Mesodermal cell (in vitro differentiated cells): ENCODE measurements at regions not wholly inside any gene's neighbourhood (a gene's known extent, or its start where the extent isn't known, plus 50 kb on each side); places are given as distances from the start of the nearest gene placed in this dataset.
A peak's percentile ranks its signal among the peaks of the same experiment; 100 is the strongest.

ENCODE experiments used
- H3K27ac ChIP-seq: 2 replicates; pipeline ENCODE4 v1.7.0; 2013; ENCODE audit warnings: mild to moderate bottlenecking, low read depth, low read length, moderate library complexity; ENCODE audit not compliant: severe bottlenecking
- H3K36me3 ChIP-seq: 2 replicates; pipeline ENCODE4 v1.7.1; 2013; ENCODE audit warnings: mild to moderate bottlenecking, low read length, moderate library complexity; ENCODE audit not compliant: control insufficient read depth, insufficient read depth
- H3K4me1 ChIP-seq: one replicate; pipeline ENCODE4 v1.7.1; 2013; ENCODE audit warnings: mild to moderate bottlenecking, low read length; ENCODE audit not compliant: insufficient read depth, control insufficient read depth, poor library complexity, severe bottlenecking
- H3K4me3 ChIP-seq: 2 replicates; pipeline ENCODE4 v1.7.0; 2013; ENCODE audit warnings: low read length, control low read depth, mild to moderate bottlenecking; ENCODE audit not compliant: insufficient read depth, poor library complexity, severe bottlenecking; ENCODE audit errors: extremely low read depth
- H3K9me3 ChIP-seq: 2 replicates; pipeline ENCODE4 v1.7.1; 2013; ENCODE audit warnings: mild to moderate bottlenecking, low read length, moderate library complexity; ENCODE audit not compliant: control insufficient read depth
- WGBS, 2 experiments: methylation state at CpG; one replicate each; pipeline ENCODE4 v1.1.5; 2013; ENCODE audit warnings: missing lambda C conversion rate in 2 of 2; ENCODE audit not compliant: insufficient coverage in 2 of 2; 5-methylcytosine and 5-hydroxymethylcytosine counted together

DNA sequence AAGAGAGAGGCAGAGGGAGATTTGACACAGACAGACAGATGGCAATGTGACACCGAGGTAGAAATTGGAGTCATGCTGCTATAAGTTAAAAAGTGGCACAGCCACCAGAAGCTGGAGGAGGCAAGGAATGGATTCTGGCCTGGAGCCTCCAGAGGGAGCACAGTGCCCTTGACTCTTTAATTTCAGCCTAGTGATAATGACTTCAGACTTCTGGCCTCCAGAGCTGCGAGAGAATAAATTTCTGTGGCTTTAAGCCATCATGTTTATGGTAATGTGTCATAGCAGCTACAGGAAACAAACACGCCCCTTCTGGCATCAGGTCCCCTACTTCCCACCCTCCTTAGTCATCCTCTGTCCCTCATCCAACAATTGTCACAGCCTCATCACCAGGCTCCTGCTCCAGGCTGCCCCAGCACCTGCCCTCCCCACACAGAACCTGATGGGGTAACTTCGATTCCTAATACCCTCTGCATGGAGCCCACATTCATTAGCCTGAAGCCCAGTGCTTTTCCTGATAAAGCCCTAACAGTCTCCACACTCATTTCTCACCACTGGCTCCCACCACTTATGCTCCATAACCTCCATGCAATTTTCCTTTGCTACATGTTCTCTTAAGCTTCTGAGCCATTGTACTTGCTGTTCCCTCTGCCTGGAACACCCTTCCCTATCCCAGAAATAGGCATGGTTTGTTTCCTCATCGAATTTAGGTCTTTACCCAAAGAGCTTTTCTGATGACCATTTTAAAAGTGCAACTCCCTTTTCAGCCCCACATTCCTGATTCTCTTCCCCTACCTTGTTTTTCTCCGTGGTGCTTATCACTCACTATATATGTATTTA, 69.7 kb upstream of the TOX2 start:
- Histone ChIP-seq H3K27ac (peak overlapping the region; percentile 47), H3K9me3 (no peaks in the 10 kb centered on the region), H3K4me1 (peaks cover 52% of the 10 kb centered on the region), H3K4me3 (no peak overlapping the region), H3K36me3 (no peaks in the 10 kb centered on the region)
- WGBS, 2 experiments, result 65 to 69% methylated on average over 3 to 4 of the region's 6 CpGs

DNA sequence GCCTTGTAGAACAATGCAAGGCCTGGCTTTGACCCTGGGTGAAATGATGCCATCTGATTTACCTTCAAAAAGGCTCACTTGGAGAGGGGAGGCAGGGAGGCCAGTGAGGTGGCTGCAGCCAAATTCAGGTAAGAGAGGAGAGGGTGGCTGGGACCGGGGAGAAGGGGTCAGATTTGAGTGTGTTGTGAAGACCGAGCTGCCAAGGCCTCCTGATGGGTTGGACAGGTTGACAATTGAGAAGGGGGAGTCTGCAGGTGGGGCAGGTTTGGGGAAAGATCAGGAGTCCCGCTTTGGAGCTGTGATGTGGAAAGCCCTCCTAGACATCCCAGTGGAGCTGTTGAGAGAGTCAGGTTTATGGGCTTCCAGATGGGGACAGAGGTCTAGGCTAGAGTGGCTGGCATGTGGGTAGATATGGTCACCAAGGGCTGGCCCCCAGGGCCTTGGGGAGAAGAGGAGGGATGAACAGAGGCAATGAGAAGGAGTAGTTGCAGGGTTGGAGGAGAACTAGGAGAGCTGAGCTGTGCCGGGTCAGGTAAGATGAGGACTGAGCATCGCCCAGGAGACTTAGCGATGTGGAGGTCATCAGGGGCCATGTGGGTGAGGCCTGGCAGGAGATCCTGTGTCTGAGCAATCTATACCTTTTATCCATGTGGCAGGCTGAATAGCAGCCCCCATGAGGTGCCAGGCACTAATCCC, 70.5 kb upstream of the TOX2 start:
- 94 to 98% methylated on average over 5 to 6 of the region's 6 CpGs for WGBS, 2 experiments

DNA sequence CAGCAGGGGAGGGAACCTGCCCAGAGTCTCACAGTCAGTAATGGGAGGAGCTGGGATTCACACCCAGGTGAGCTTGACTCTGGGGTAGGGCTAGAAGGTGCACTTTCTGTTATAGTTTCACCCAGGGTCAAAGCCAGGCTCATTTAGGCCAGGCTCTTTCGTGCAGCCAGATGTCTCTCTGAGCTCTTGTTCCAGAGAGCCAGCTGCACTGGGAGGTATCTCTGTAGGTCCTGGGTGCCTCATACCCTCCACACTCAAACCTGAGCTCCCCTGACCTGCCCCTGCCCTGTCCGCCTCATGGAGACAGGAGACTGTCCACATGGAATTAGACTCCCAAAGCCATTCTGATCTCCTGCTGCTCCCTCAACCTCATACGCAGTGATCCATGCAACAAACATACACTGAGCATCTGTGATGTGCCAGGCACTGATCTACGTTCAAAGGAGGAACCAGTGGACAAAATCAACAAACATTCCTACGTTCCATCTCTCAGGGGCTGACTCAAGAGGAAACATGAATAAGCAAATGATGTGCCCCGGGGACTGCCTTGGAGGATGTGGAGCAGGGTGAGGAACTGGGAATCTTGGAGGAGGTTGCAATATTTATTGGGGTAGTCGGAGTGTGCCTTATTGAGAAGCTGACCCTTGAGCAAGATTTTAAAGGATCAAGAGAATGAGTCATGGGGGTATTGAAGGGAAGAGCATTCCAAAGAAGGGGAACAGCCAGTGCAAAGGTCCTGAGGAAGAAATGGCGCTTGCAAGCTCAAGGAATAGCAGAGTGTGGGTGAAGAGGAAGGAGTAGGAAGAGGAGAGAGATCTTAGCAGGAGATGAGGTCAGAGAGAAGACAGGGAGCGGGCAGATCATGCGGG, 71.3 kb upstream of the TOX2 start:
- Histone ChIP-seq H3K36me3 (no peaks in the 10 kb centered on the region), H3K27ac (no peak overlapping the region), H3K4me1 (peaks cover 43% of the 10 kb centered on the region), H3K9me3 (no peaks in the 10 kb centered on the region), H3K4me3 (no peak overlapping the region)
- 87 to 92% methylated on average over 8 to 9 of the region's 10 CpGs for WGBS, 2 experiments

More for the DNA sequence above, 70.5 kb upstream of the TOX2 start:
- Histone ChIP-seq H3K4me3 (no peak overlapping the region), H3K27ac (no peak overlapping the region), H3K36me3 (no peaks in the 10 kb centered on the region), H3K4me1 (peaks cover 44% of the 10 kb centered on the region), H3K9me3 (no peaks in the 10 kb centered on the region)

DNA sequence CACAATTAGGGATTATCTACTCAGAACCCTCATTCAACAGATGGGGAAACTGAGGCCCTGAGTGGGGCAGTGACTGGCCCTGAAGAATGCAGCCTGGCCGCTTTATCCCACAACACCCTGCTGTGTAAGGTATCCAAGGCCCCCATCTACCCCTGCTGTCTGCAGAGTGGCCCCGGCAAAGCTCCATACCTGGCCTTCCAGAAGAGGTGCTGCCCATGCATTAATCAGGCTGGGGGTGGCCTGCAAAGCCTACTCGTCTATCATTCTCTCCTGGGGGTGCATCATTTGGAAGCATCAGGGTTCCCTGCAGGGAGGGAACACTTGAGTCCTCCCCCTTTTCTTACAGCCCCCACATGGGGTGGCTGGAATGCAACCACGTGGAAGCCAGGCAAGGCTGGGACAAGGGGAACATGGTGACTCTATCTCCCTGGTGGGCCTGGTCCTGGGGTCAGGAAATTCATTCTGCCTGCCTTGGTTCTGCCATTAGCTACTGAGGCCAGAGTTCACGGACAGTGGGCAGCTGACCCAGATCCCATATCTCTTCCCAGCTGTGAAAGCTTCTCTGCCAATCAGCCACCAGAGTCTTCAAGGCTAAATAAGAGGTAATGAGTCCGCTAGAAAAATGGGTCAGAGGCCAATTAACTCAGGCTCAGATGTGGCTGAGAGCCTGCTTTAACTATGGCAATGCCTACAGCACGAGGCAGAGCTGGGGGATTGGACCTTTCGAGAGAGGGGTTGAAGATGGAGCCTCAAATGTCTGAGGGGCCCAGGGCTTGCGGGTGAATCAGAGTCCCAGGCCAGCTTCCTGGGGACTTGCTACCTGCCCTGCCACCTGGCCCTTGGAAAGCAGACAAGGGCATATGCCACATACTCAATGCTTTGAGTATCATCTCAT, 72.3 kb upstream of the TOX2 start:
- Histone ChIP-seq H3K9me3 (no peaks in the 10 kb centered on the region), H3K4me3 (no peak overlapping the region), H3K27ac (no peak overlapping the region), H3K4me1 (peaks cover 42% of the 10 kb centered on the region), H3K36me3 (no peaks in the 10 kb centered on the region)
- WGBS, 2 experiments, result 80 to 86% methylated on average over 8 to 9 of the region's 9 CpGs

DNA sequence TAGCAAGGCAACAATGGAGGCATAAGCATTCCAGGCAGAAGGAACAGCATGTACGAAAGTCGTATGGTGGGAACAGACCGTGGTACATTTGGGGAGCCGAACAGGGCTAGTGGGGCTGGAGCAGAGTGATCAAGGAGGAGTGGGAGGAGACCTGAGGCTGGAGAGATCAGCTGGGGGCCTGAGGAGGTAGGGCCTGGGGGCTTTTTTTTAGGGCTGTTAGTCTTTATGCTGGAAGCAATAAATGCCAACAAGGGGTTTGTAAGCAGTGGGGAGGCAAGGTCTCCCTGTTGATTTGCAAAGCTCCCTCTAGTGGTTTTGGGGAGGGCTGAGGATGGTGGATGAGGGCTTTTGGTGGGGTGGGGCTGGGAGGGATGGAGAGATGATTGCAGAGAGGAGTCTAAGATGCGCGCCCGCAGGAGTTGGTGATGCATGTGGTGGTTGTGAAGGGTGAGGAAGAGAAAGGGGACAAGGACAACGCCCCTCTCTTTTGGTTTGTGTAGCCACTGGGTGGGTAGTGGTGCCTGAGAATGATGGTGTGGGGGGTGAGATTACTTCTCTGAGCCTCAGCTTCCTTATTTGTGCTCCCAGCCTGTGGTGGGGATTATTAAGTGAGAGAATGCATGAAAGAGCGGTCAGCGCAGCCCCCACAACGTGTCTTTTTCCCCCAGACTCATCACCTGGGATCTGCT, 74.1 kb upstream of the TOX2 start:
- Histone ChIP-seq H3K9me3 (no peaks in the 10 kb centered on the region), H3K4me1 (peaks cover 24% of the 10 kb centered on the region), H3K36me3 (no peaks in the 10 kb centered on the region), H3K27ac (no peak overlapping the region), H3K4me3 (no peak overlapping the region)
- WGBS, 2 experiments, result 73 to 83% methylated on average over 7 to 9 of the region's 11 CpGs

DNA sequence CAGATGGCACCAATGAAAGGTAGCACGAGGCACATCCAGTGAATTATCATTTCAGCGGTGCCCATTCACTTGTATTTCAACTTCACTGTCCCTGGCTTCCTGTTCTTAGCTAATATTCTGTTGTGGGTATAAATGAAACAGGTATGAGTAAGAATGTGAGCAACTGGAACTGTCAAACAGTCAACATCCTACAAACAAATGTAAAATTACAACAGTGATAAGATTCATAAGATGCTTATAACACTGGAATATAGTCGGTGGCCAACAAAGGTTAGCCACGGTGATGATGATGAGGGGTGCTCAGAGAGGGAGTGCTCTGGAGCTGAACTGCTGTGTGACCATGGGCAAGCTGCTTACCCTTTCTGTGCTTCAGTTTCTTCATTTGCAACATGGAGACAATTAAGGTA, 74.9 kb upstream of the TOX2 start:
- H3K9me3 ChIP-seq, result no peaks in the 10 kb centered on the region

DNA sequence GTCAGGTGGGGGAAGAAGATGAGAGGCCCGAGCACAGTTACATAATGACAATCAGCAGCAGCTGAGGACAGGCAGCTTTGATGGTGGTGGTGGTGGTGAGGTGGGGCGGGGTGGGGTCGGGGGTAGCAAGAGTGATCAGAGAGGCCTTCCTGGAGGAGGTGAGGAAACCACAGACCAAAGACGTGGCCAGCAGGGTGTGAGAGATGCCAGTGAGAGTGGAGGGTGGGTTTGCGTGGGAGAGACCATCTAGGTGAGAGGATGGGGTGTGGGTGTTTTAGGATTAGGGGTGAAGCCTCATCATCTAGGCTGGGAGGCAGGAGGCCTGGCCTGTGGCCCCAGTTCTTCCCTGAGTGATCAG, 76.0 kb upstream of the TOX2 start:
- H3K4me3 ChIP-seq, result no peak overlapping the region
- H3K4me1 ChIP-seq, result peaks cover 12% of the 10 kb centered on the region
- H3K9me3 ChIP-seq, result no peaks in the 10 kb centered on the region
- H3K36me3 ChIP-seq, result no peaks in the 10 kb centered on the region
- 40 to 89% methylated on average over 1 to 5 of the region's 5 CpGs for WGBS, 2 experiments
- H3K27ac ChIP-seq, result no peak overlapping the region

More for the DNA sequence above, 74.9 kb upstream of the TOX2 start:
- Histone ChIP-seq H3K36me3 (no peaks in the 10 kb centered on the region), H3K27ac (no peak overlapping the region), H3K4me3 (no peak overlapping the region), H3K4me1 (peaks cover 21% of the 10 kb centered on the region)
- WGBS, 2 experiments, result 74 to 93% methylated on average over 2 to 3 of the region's 4 CpGs

DNA sequence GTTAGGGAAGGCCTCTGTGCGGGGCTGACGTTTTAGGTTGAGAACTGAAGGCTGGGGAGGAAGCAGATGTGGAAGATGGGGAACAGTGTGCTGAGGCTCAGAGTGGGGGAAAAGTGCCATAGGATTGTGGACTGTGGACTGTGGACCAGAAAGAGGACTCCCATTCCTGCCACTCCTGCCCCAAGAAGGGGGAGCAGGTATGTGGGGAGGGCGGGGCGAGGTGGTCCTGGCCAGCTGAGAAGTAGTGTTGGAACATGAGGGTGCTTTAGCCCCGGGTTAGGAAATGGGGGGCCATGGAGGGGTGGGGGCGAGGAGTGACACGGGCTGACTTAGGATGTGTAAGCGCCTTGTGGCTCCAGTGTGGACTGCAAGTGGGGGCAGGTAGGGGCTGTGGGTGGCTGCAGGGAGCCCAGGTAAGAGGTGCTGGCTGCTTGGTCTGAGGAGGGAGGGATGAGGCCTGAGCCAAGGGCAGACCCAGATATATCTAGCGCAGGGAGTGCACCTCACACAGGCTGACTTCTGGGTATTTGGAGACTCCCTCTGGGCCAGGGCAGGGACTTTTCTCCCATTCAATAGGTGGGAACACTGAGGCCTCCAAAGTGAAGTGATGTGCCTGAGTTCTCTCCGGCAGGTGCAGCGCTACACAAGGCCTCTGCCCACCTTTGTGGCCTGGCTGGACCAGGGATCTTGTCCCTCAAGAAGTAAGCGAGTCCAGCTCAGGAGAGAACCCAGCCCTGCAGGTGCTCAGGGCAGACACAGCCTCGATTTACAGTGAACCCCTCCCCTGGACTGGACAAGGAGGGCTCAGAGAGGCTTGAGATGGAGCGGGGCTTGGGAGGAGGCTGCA, 76.6 kb upstream of the TOX2 start:
- Histone ChIP-seq H3K27ac (no peak overlapping the region), H3K4me3 (no peak overlapping the region), H3K9me3 (no peaks in the 10 kb centered on the region), H3K4me1 (peaks cover 6% of the 10 kb centered on the region), H3K36me3 (no peaks in the 10 kb centered on the region)
- WGBS, 2 experiments, result 86 to 97% methylated on average over 7 to 13 of the region's 14 CpGs

DNA sequence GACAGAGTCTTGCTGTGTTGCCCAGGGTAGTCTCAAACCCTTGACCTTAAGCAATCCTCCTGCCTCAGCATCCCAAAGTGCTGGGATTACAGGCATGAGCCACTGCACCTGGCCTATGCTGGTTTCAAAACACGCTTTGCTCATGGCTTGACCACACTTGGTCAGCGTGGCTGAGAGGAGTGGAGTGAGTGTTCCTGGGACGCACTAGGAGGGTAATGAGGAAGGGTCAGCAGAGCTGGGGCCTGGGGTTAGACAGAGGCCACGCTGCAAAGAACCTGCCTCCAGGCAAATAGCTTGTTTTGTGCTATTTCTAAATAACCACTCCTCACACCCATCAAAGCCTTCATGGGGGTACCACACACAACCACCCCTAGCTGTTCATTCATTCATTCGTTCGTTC, 77.9 kb upstream of the TOX2 start:
- 92 to 94% methylated on average over 4 to 5 of the region's 6 CpGs for WGBS, 2 experiments
- H3K9me3 ChIP-seq, result no peaks in the 10 kb centered on the region
- H3K36me3 ChIP-seq, result no peaks in the 10 kb centered on the region
- no peaks in the 10 kb centered on the region for H3K4me1 ChIP-seq
- no peak overlapping the region for H3K4me3 ChIP-seq
- no peak overlapping the region for H3K27ac ChIP-seq
